Fibroblast of pulmonary artery (primary cell): ENCODE measurements at regions not wholly inside any gene's neighbourhood (a gene's known extent, or its start where the extent isn't known, plus 50 kb on each side); places are given as distances from the start of the nearest gene placed in this dataset.
A peak's percentile ranks its signal among the peaks of the same experiment; 100 is the strongest.

ENCODE experiments used
- DNase-seq: peaks from one replicate; pipeline ENCODE4 v3.0.0-alpha.2; 2010; ENCODE audit warnings: low read depth
- H3K4me3 ChIP-seq: replicated peaks from 2 replicates; pipeline ENCODE4 v1.5.1; 2011; ENCODE audit warnings: low read depth, mild to moderate bottlenecking, control low read depth, low read length, moderate library complexity
- CTCF ChIP-seq: IDR thresholded peaks from 2 replicates; pipeline ENCODE4 v1.5.1; 2011; ENCODE audit warnings: mild to moderate bottlenecking, control low read depth, low read length, inconsistent platforms; ENCODE audit errors: missing control alignments

GRCh38 chr3:194267744-194268653 is 83.1 kb downstream of the CPN2 start:
- TF ChIP-seq CTCF: no peak
- H3K4me3 ChIP-seq: no peak overlapping the region
- peak; percentile 99 for DNase-seq

- H3K4me3 ChIP-seq: no peak overlapping the region
- no peak for TF ChIP-seq CTCF
- DNase-seq: no peak
Observed at GRCh38 chr3:194268654-194269512, 82.2 kb downstream of the CPN2 start.

- peak; percentile 67 for TF ChIP-seq CTCF
- DNase-seq: peak; percentile 96
- H3K4me3 ChIP-seq: no peak overlapping the region
Observed at GRCh38 chr3:194269610-194270145, 81.5 kb downstream of the CPN2 start.

GRCh38 chr3:194270627-194271459 is 80.3 kb downstream of the CPN2 start:
- peak; percentile 72 for DNase-seq
- TF ChIP-seq CTCF: no peak
- no peak overlapping the region for H3K4me3 ChIP-seq

GRCh38 chr3:194271460-194272035 is 79.6 kb downstream of the CPN2 start:
- no peak for TF ChIP-seq CTCF
- H3K4me3 ChIP-seq: no peak overlapping the region
- no peak for DNase-seq

GRCh38 chr3:194272221-194272620 is 78.9 kb downstream of the CPN2 start:
- H3K4me3 ChIP-seq: no peak overlapping the region
- TF ChIP-seq CTCF: no peak
- no peak for DNase-seq
